ENCODE measurements at regions not wholly inside any gene's neighbourhood (a gene's known extent, or its start where the extent isn't known, plus 50 kb on each side); places are given as distances from the start of the nearest gene placed in this dataset.

GRCh38 chr4:144894573-144894972 is 203.4 kb downstream of the ANAPC10 start:
- Histone ChIP-seq H3K36me3 (ENCODE audit: control insufficient read depth in 2 of 2, extremely low read depth in 1 of 2, insufficient read depth in 2 of 2, low read length in 2 of 2) (no peaks in the 10 kb centered on the region), H3K9me1 (replicated peaks; ENCODE audit: control insufficient read depth, extremely low read depth, insufficient read depth, low read length) (no peaks in the 10 kb centered on the region), H3K9ac (replicated peaks; ENCODE audit: extremely low read depth, insufficient read depth, low read length) (no peak overlapping the region), H3K4me1 (ENCODE audit: control insufficient read depth, extremely low read depth, insufficient read depth, low read length) (no peaks in the 10 kb centered on the region), H3K27ac (ENCODE audit: insufficient read depth, low read depth, low read length) (no peak overlapping the region), H3K4me2 (ENCODE audit: insufficient read depth, low read length) (no peak overlapping the region), H4K20me1 (replicated peaks; ENCODE audit: control insufficient read depth, extremely low read depth, insufficient read depth, low read length) (no peaks in the 10 kb centered on the region), H3K79me2 (ENCODE audit: control insufficient read depth, insufficient read depth, low read length) (no peaks in the 10 kb centered on the region), H3K27me3 (ENCODE audit: control insufficient read depth in 2 of 2, insufficient read depth in 2 of 2, low read length in 2 of 2) (no peaks in the 10 kb centered on the region), H3K9me3 (replicated peaks; ENCODE audit: control insufficient read depth, insufficient read depth, low read length) (no peaks in the 10 kb centered on the region), H3K4me3 (replicated peaks in 1 of 3; ENCODE audit: insufficient read depth in 1 of 3, low read depth in 1 of 3, low read length in 3 of 3) (no peak overlapping the region), H2AFZ (ENCODE audit: low read depth, low read length) (no peak overlapping the region)
- DNase-seq (ENCODE audit: low read depth, low spot score) (no peak), FAIRE-seq (no peak)
- CTCF ChIA-PET, result interaction anchor here (0.6 kb wide), 1 partner anchor 14 kb away, joined by 3 read pairs; no protein-coding TSS in a partner anchor
- dilution Hi-C loops (cut with MboI; ENCODE audit: extremely low pct_ligation_motif_present, low sequenced_read_pairs) (no loop called here), intact Hi-C loops (cut with micrococcal nuclease) (no loop called here)
- POLR2A ChIA-PET, result no interaction called here
- TF ChIP-seq POLR2AphosphoS5 (IDR thresholded peaks at IDR 0.05; ENCODE audit: insufficient read depth, low read depth, low read length) (no peak), GATA2 (IDR thresholded peaks at IDR 0.05; ENCODE audit: insufficient read depth, insufficient read length, low read depth, low read length) (no peak), MAX (IDR thresholded peaks at IDR 0.05; ENCODE audit: insufficient read depth, insufficient read length) (no peak), JUN (IDR thresholded peaks at IDR 0.05; ENCODE audit: borderline replicate concordance, insufficient read depth, insufficient read length, low read depth) (no peak), MYC (IDR thresholded peaks at IDR 0.05; ENCODE audit: low read depth, low read length) (no peak), EZH2 (IDR thresholded peaks at IDR 0.05; ENCODE audit: borderline replicate concordance, low read depth, low read length, severe bottlenecking) (no peak), POLR2A (IDR thresholded peaks at IDR 0.05; ENCODE audit: low read depth, low read length) (no peak), FOS (IDR thresholded peaks at IDR 0.05; ENCODE audit: borderline replicate concordance, insufficient read depth, low read length) (no peak), CTCF (IDR thresholded peaks at IDR 0.05; ENCODE audit: extremely low read depth in 1 of 2, insufficient read depth in 1 of 2, low read depth in 1 of 2, low read length in 2 of 2) (no peak)
- no TSS peak for BruUV-seq (replicated peaks)
